ENCODE measurements at regions not wholly inside any gene's neighbourhood (a gene's known extent, or its start where the extent isn't known, plus 50 kb on each side); places are given as distances from the start of the nearest gene placed in this dataset.

- TF ChIP-seq ZNF281 (CRISPR knock-in tag; IDR thresholded peaks at IDR 0.05; ENCODE audit: borderline replicate concordance), result no peak
- no peak for TF ChIP-seq ZNF362 (CRISPR knock-in tag; IDR thresholded peaks at IDR 0.05; ENCODE audit: borderline replicate concordance)
- no peak for TF ChIP-seq GMEB1 (CRISPR knock-in tag; IDR thresholded peaks at IDR 0.05; ENCODE audit: borderline replicate concordance)
These were observed 71.7 kb upstream of the PRMT6 start (continued) for GRCh38 chr1:106984801-106985200.

- H3K36me3 ChIP-seq (replicated peaks in 1 of 2; ENCODE audit: control insufficient read depth in 1 of 2, insufficient read depth in 2 of 2, low read length in 2 of 2), result no peaks in the 10 kb centered on the region
- DNase-seq (ENCODE audit: low spot score), result no peak
- no peak for ATAC-seq
- no peak overlapping the region for H2AFZ ChIP-seq (ENCODE audit: low read length)
- H3K4me3 ChIP-seq (replicated peaks in 1 of 3; ENCODE audit: insufficient read depth in 1 of 3, low read depth in 2 of 3, low read length in 3 of 3), result no peak overlapping the region
- no peaks in the 10 kb centered on the region for H4K20me1 ChIP-seq (ENCODE audit: insufficient read depth, low read length)
- no peaks in the 10 kb centered on the region for H3K4me1 ChIP-seq (ENCODE audit: insufficient read depth, low read length)
- intact Hi-C loops (cut with micrococcal nuclease; ENCODE audit: unreplicated experiment) (no loop called here), in situ Hi-C loops (cut with HindIII; ENCODE audit: extremely low pct_ligation_motif_present, low pct_unique_long_range_greater_than_20kb) (no loop called here)
- H3K4me2 ChIP-seq (ENCODE audit: low read depth, low read length), result no peak overlapping the region
- no peak for FAIRE-seq
- no peaks in the 10 kb centered on the region for H3K79me2 ChIP-seq (ENCODE audit: insufficient read depth, low read length)
- H3K27me3 ChIP-seq (ENCODE audit: control insufficient read depth in 1 of 2, insufficient read depth in 2 of 2, low read length in 2 of 2), result no peaks in the 10 kb centered on the region
- TF ChIP-seq ZNF646 (CRISPR knock-in tag; IDR thresholded peaks at IDR 0.05) (no peak), PCBP1 (IDR thresholded peaks at IDR 0.05; ENCODE audit: borderline replicate concordance, low read depth, low read length) (no peak), ZNF225 (CRISPR knock-in tag; IDR thresholded peaks at IDR 0.05) (no peak), DNMT1 (CRISPR knock-in tag; IDR thresholded peaks at IDR 0.05) (no peak), MXD3 (CRISPR knock-in tag; IDR thresholded peaks at IDR 0.05) (no peak)
- no peak overlapping the region for H3K9ac ChIP-seq (ENCODE audit: insufficient read depth, low read depth, low read length)
- ChIA-PET CTCF (ENCODE audit: low intra/inter-chr PET ratio, low total read pairs) (no interaction called here), POLR2A (no interaction called here)
- H3K27ac ChIP-seq (ENCODE audit: extremely low read length, insufficient read depth, low read length), result no peak overlapping the region
- H3K9me3 ChIP-seq (ENCODE audit: low read length), result peaks cover 30% of the 10 kb centered on the region
- no TSS peak for BruUV-seq (replicated peaks)
These were observed 69.9 kb upstream of the PRMT6 start for GRCh38 chr1:106986603-106987002.
